Vagina (tissue), 2 donors: ENCODE measurements at regions not wholly inside any gene's neighbourhood (a gene's known extent, or its start where the extent isn't known, plus 50 kb on each side); places are given as distances from the start of the nearest gene placed in this dataset.

Source experiments
- CTCF ChIP-seq, 3 experiments: fragments of 450-650 bp in 2 of 3; fragments of 200-600 bp in 1 of 3; sonication (generic) in 1 of 3; IDR thresholded peaks; one replicate each; pipeline ENCODE4 v1.5.1; 2017 to 2019; ENCODE audit warnings: antibody characterized with exemption in 3 of 3, mild to moderate bottlenecking in 2 of 3, moderate library complexity in 2 of 3
- POLR2A ChIP-seq, 2 donors: fragments of 450-650 bp; IDR thresholded peaks; one replicate each; pipeline ENCODE4 v1.6.1; 2017; ENCODE audit warnings: antibody characterized with exemption in 2 of 2, mild to moderate bottlenecking in 2 of 2, moderate library complexity in 2 of 2

DNA sequence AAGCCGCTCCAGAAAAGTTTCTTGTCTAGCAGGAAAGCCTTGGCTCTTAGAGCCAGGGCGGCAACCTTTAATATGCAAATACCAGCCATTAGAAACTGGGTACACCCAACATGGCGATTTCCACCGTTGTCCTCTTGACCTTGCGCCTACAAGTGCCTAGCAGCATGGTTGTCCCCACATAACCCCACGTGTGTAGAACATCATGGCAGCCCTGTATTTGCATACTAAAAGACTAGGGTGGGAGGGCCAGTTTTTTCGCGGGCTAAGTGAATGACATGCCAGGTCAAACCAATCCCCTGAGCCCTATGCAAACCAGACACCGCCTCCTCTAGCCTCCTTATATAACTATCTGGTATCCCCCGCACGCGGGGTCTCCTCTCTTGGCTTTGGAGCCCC lies 58.4 kb upstream of the FZD8 start:
- TF ChIP-seq POLR2A (IDR thresholded peaks at IDR 0.05) (no peak), CTCF (IDR thresholded peaks at IDR 0.05) (no peak)
